ENCODE measurements at regions not wholly inside any gene's neighbourhood (a gene's known extent, or its start where the extent isn't known, plus 50 kb on each side); places are given as distances from the start of the nearest gene placed in this dataset.

- H3K27me3 ChIP-seq = peaks cover 0 to 50% (median 7%) of the 10 kb centered on the region in 3 donors
- no peaks in the 10 kb centered on the region for H3K4me1 ChIP-seq
- no peak overlapping the region for H3K4me3 ChIP-seq
- WGBS, 5 donors = 48 to 64% (median 57%) methylated on average over 2 of the region's 2 CpGs
- H3K27ac ChIP-seq = no peak overlapping the region
- H3K36me3 ChIP-seq = no peaks in the 10 kb centered on the region
- intact Hi-C loops (cut with DNase I; ENCODE audit: low total_unique reads) = no loop called here
- no peaks in the 10 kb centered on the region for H3K9me3 ChIP-seq
- DNase-seq = no peak
- TF ChIP-seq EP300 (IDR thresholded peaks at IDR 0.05) = no peak
- no peak for TF ChIP-seq POLR2A (IDR thresholded peaks at IDR 0.05)
- TF ChIP-seq POLR2AphosphoS5 (IDR thresholded peaks at IDR 0.05) = no peak
- TF ChIP-seq, protein P1, sequence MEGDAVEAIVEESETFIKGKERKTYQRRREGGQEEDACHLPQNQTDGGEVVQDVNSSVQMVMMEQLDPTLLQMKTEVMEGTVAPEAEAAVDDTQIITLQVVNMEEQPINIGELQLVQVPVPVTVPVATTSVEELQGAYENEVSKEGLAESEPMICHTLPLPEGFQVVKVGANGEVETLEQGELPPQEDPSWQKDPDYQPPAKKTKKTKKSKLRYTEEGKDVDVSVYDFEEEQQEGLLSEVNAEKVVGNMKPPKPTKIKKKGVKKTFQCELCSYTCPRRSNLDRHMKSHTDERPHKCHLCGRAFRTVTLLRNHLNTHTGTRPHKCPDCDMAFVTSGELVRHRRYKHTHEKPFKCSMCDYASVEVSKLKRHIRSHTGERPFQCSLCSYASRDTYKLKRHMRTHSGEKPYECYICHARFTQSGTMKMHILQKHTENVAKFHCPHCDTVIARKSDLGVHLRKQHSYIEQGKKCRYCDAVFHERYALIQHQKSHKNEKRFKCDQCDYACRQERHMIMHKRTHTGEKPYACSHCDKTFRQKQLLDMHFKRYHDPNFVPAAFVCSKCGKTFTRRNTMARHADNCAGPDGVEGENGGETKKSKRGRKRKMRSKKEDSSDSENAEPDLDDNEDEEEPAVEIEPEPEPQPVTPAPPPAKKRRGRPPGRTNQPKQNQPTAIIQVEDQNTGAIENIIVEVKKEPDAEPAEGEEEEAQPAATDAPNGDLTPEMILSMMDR (IDR thresholded peaks at IDR 0.05) = no peak
These were observed 79.6 kb downstream of the ANXA2R start for GRCh38 chr5:42960506-42960905.

DNA sequence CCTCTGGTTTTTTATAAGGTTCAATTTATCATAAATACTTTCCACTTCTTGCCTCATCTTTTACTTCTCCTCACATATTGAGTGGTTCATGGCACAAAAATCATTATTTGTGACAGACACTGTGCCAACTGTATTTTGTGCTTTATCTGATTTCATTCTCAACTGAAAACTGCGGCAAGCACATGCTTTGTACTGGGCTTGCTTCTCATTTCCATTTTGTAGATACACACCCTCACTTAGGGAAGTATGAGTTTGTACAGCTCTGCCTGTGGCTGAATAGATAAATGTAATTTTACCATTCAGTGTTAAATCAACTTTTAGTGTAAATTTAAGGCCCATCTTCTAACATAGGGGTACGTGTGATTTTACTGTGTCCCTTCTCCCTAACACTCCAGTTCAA is 83.6 kb downstream of the ANXA2R start:
- Histone ChIP-seq H3K27ac (no peak overlapping the region), H3K4me3 (no peak overlapping the region), H3K9me3 (peaks cover 0 to 27% (median 11%) of the 10 kb centered on the region in 4 donors), H3K27me3 (peaks cover 14 to 86% (median 33%) of the 10 kb centered on the region in 3 donors), H3K36me3 (no peaks in the 10 kb centered on the region), H3K4me1 (peaks cover 5 to 17% (median 10%) of the 10 kb centered on the region in 4 donors)
- TF ChIP-seq EP300 (IDR thresholded peaks at IDR 0.05) (no peak), POLR2AphosphoS5 (IDR thresholded peaks at IDR 0.05) (no peak), POLR2A (IDR thresholded peaks at IDR 0.05) (no peak)
- TF ChIP-seq, protein P1 (IDR thresholded peaks at IDR 0.05) = no peak
- WGBS, 5 donors = 80 to 89% (median 86%) methylated on average over 2 of the region's 2 CpGs
- intact Hi-C loops (cut with DNase I; ENCODE audit: low total_unique reads) = no loop called here
- DNase-seq = no peak

DNA sequence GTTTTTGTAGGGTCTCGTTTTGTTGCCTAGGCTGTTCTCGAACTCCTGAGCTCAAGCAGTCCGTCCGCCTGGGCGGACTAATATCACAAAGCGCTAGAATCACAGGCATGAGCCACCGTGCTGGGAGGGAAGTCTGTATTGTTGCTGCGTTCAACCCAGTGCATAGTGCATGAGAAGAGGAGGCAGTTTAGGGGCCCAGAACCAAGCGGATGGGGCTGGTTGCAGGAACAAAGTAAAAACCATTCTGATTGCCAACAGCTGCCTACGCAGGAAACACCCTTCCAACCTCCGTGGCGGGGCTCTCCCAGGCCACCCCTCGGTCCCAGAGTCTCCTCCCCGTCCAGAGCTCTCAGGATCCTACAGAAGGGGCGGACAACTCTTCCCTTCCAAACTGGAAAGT is 87.1 kb downstream of the ANXA2R start:
- Histone ChIP-seq H3K27me3 (peaks cover 27 to 94% (median 63%) of the 10 kb centered on the region in 3 donors), H3K27ac (no peak overlapping the region), H3K36me3 (no peaks in the 10 kb centered on the region), H3K9me3 (peaks cover 0 to 35% (median 13%) of the 10 kb centered on the region in 4 donors), H3K4me3 (peak overlapping the region in 1 of 4 donors; percentile 13), H3K4me1 (peaks cover 18 to 48% (median 31%) of the 10 kb centered on the region in 4 donors)
- TF ChIP-seq POLR2A (IDR thresholded peaks at IDR 0.05) = no peak
- no peak for TF ChIP-seq EP300 (IDR thresholded peaks at IDR 0.05)
- TF ChIP-seq, protein P1 (IDR thresholded peaks at IDR 0.05) = no peak
- TF ChIP-seq POLR2AphosphoS5 (IDR thresholded peaks at IDR 0.05) = no peak
- intact Hi-C loops (cut with DNase I; ENCODE audit: low total_unique reads) = no loop called here
- DNase-seq = peak in 1 of 2 donors; percentile 31
- WGBS, 5 donors = 24 to 41% (median 30%) methylated on average over 15 of the region's 15 CpGs

DNA sequence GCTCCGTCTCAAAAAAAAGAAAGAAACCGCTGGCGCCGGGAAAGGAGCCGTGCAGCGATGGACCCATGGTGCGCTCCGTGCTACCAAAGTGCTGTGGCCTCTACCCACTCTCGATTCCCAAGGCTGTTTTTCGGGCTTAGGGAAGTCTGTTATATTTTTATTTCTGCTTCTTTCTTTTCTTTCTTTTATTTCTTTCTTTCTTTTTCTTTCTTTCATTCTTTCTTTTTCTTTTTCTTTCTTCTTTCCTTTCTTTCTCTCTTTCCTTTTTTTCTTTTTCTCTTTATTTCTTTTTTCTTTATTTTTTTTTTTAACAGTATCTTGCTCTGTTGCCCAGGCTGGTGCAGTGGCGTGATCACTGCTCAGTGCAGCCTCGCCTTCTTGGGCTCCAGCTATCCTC is 87.5 kb downstream of the ANXA2R start:
- intact Hi-C loops (cut with DNase I; ENCODE audit: low total_unique reads) = no loop called here
- Histone ChIP-seq H3K4me1 (peaks cover 18 to 48% (median 31%) of the 10 kb centered on the region in 4 donors), H3K36me3 (no peaks in the 10 kb centered on the region), H3K27me3 (peaks cover 27 to 99% (median 63%) of the 10 kb centered on the region in 3 donors), H3K4me3 (peak overlapping the region; percentile 45 to 55 (median 50)), H3K9me3 (peaks cover 0 to 35% (median 13%) of the 10 kb centered on the region in 4 donors), H3K27ac (peak overlapping the region in 4 of 5 donors; percentile 87 to 94 (median 90))
- TF ChIP-seq POLR2A (IDR thresholded peaks at IDR 0.05) = no peak
- TF ChIP-seq, protein P1 (IDR thresholded peaks at IDR 0.05) = no peak
- no peak for TF ChIP-seq EP300 (IDR thresholded peaks at IDR 0.05)
- TF ChIP-seq POLR2AphosphoS5 (IDR thresholded peaks at IDR 0.05) = no peak
- peak in 1 of 2 donors; percentile 19 for DNase-seq
- WGBS, 5 donors = 22 to 36% (median 32%) methylated on average over 12 of the region's 12 CpGs
